ENCODE measurements at regions not wholly inside any gene's neighbourhood (a gene's known extent, or its start where the extent isn't known, plus 50 kb on each side); places are given as distances from the start of the nearest gene placed in this dataset.

GRCh38 chr18:25592804-25593360, 240.9 kb upstream of the ZNF521 start:
- intact Hi-C loops (cut with DNase I): no loop called here
- Histone ChIP-seq H3K9me3 (no peaks in the 10 kb centered on the region), H3K27ac (no peak overlapping the region), H3K27me3 (no peaks in the 10 kb centered on the region), H3K4me1 (no peaks in the 10 kb centered on the region), H3K4me3 (no peak overlapping the region), H3K36me3 (no peaks in the 10 kb centered on the region)
- no peak for ATAC-seq
- no peak for DNase-seq
- TF ChIP-seq, protein P1, sequence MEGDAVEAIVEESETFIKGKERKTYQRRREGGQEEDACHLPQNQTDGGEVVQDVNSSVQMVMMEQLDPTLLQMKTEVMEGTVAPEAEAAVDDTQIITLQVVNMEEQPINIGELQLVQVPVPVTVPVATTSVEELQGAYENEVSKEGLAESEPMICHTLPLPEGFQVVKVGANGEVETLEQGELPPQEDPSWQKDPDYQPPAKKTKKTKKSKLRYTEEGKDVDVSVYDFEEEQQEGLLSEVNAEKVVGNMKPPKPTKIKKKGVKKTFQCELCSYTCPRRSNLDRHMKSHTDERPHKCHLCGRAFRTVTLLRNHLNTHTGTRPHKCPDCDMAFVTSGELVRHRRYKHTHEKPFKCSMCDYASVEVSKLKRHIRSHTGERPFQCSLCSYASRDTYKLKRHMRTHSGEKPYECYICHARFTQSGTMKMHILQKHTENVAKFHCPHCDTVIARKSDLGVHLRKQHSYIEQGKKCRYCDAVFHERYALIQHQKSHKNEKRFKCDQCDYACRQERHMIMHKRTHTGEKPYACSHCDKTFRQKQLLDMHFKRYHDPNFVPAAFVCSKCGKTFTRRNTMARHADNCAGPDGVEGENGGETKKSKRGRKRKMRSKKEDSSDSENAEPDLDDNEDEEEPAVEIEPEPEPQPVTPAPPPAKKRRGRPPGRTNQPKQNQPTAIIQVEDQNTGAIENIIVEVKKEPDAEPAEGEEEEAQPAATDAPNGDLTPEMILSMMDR (IDR thresholded peaks at IDR 0.05): no peak

DNA sequence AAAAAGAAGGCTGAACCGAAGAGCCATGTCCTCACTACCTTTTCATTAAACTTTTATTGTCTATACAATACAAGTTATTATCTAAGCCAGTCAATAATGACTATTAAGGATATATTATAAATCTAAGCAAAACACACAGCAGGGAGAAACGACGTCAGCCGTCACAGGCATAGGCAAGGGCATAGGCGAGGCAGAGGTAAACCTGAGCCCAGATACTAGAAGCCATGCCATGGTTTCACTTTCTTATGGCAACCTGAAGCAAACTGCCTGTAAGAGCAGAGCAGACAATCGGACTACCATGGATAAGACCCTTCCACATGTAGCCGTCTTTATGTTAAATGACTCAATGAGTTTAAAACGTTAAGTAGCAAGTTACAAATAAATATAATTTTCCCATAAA, 238.5 kb upstream of the ZNF521 start:
- intact Hi-C loops (cut with DNase I): no loop called here
- TF ChIP-seq, protein P1 (IDR thresholded peaks at IDR 0.05): no peak
- Histone ChIP-seq H3K4me1 (no peaks in the 10 kb centered on the region), H3K27ac (no peak overlapping the region), H3K27me3 (no peaks in the 10 kb centered on the region), H3K36me3 (no peaks in the 10 kb centered on the region), H3K4me3 (no peak overlapping the region), H3K9me3 (peaks cover 4% of the 10 kb centered on the region)
- no peak for DNase-seq
- ATAC-seq: no peak

GRCh38 chr18:25587545-25587944, 235.6 kb upstream of the ZNF521 start:
- no peaks in the 10 kb centered on the region for H3K27me3 ChIP-seq
- ATAC-seq (no peak), DNase-seq (no peak)
- no peak overlapping the region for H3K27ac ChIP-seq
- intact Hi-C loops (cut with DNase I): no loop called here
- H3K4me3 ChIP-seq: no peak overlapping the region
- H3K4me1 ChIP-seq: no peaks in the 10 kb centered on the region
- H3K36me3 ChIP-seq: no peaks in the 10 kb centered on the region
- TF ChIP-seq, protein P1 (IDR thresholded peaks at IDR 0.05): no peak
- peaks cover 4% of the 10 kb centered on the region for H3K9me3 ChIP-seq

DNA sequence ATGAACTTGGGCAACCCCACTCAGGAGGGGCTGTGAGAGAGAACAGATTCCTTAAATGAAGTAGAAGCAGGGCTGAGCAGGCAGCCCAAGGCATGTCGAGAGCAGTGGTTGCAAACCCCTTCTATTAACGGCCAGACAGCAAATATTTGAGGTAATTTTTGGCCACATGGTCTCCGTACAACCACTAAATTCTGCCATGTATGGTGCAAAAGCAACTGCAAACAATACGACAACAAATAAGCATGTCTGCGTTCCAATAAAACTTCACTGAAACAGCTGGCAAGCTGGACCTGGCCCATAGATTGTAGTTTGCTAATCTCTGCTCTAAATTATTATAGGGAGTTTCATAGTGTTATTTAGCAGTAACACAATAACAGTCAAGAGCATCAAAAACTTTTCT, 217.0 kb upstream of the ZNF521 start:
- H3K27me3 ChIP-seq: no peaks in the 10 kb centered on the region
- DNase-seq: no peak
- TF ChIP-seq, protein P1 (IDR thresholded peaks at IDR 0.05): no peak
- intact Hi-C loops (cut with DNase I): no loop called here
- no peaks in the 10 kb centered on the region for H3K36me3 ChIP-seq
- no peak for ATAC-seq
- no peaks in the 10 kb centered on the region for H3K9me3 ChIP-seq
- H3K27ac ChIP-seq: no peak overlapping the region
- no peaks in the 10 kb centered on the region for H3K4me1 ChIP-seq
- no peak overlapping the region for H3K4me3 ChIP-seq

DNA sequence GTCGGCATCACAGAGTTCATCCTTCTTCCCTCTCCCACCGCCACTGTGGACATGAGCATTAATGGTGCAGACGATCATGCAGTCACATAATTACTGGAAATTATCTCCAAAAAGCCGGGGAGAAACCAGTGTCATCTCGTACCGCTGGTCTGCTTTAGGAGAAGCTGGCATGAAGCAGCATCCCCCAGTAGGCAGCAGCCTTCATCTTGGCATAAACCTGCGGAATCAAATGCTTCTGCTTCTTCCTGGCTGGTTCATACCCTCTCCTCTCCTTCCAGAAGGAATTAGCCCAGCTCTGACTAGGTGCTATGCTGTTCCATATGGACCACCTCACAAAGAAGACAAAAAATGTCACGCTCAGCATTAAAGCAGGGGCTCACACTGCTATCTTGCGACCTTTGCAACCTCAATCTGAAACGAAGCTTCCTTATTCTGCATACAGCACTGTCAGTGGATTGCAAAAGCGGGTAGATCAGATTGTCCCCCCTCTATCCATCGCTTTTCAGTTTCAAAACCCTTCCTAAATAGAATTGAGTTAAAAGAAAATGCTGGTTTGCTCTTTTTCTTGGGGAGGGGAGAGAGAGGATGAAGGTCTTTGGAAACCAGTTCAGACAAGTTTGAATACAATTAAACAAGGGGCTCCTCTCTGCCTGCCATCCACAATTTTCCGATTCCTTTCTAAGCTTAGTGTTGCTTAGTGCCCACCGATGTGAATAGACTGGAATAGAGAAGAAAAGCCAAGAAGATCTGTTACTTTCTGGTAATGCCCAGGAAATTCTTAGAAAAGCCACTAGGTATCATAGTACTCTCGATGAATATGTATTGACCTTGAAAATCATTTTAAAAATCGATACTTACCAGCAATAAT, 212.1 kb upstream of the ZNF521 start:
- ATAC-seq (no peak), DNase-seq (no peak)
- Histone ChIP-seq H3K4me1 (no peaks in the 10 kb centered on the region), H3K27ac (no peak overlapping the region), H3K27me3 (no peaks in the 10 kb centered on the region), H3K36me3 (no peaks in the 10 kb centered on the region), H3K4me3 (no peak overlapping the region), H3K9me3 (no peaks in the 10 kb centered on the region)
- TF ChIP-seq, protein P1 (IDR thresholded peaks at IDR 0.05): no peak
- intact Hi-C loops (cut with DNase I): no loop called here

Measured in upper lobe of right lung (tissue), 1 donor.